ENCODE measurements at regions not wholly inside any gene's neighbourhood (a gene's known extent, or its start where the extent isn't known, plus 50 kb on each side); places are given as distances from the start of the nearest gene placed in this dataset.
"Not testable (repeated sequence)": the region's sequence is repeated elsewhere in the genome, so short reads cannot be mapped to it uniquely, and the experiment has no call there.

- no peaks in the 10 kb centered on the region for H3K4me1 Mint-ChIP-seq (ENCODE audit: low read depth)
- H3K27ac Mint-ChIP-seq, result no peak overlapping the region
- no peak for DNase-seq
- H3K27me3 Mint-ChIP-seq, result peaks cover 5% of the 10 kb centered on the region
- H3K36me3 Mint-ChIP-seq (ENCODE audit: low read depth), result no peaks in the 10 kb centered on the region
- ATAC-seq, result no peak
- H3K4me3 Mint-ChIP-seq, result no peak overlapping the region
- intact Hi-C loops (cut with micrococcal nuclease), result no loop called here
- CTCF ChIA-PET, result no interaction called here
- no peaks in the 10 kb centered on the region for H3K9me3 Mint-ChIP-seq
- TF ChIP-seq, protein P1, sequence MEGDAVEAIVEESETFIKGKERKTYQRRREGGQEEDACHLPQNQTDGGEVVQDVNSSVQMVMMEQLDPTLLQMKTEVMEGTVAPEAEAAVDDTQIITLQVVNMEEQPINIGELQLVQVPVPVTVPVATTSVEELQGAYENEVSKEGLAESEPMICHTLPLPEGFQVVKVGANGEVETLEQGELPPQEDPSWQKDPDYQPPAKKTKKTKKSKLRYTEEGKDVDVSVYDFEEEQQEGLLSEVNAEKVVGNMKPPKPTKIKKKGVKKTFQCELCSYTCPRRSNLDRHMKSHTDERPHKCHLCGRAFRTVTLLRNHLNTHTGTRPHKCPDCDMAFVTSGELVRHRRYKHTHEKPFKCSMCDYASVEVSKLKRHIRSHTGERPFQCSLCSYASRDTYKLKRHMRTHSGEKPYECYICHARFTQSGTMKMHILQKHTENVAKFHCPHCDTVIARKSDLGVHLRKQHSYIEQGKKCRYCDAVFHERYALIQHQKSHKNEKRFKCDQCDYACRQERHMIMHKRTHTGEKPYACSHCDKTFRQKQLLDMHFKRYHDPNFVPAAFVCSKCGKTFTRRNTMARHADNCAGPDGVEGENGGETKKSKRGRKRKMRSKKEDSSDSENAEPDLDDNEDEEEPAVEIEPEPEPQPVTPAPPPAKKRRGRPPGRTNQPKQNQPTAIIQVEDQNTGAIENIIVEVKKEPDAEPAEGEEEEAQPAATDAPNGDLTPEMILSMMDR (IDR thresholded peaks at IDR 0.05), result no peak
- POLR2A ChIA-PET, result no interaction called here
Observed at GRCh38 chr12:125856896-125857295, 791.7 kb downstream of the AACS start.

DNA sequence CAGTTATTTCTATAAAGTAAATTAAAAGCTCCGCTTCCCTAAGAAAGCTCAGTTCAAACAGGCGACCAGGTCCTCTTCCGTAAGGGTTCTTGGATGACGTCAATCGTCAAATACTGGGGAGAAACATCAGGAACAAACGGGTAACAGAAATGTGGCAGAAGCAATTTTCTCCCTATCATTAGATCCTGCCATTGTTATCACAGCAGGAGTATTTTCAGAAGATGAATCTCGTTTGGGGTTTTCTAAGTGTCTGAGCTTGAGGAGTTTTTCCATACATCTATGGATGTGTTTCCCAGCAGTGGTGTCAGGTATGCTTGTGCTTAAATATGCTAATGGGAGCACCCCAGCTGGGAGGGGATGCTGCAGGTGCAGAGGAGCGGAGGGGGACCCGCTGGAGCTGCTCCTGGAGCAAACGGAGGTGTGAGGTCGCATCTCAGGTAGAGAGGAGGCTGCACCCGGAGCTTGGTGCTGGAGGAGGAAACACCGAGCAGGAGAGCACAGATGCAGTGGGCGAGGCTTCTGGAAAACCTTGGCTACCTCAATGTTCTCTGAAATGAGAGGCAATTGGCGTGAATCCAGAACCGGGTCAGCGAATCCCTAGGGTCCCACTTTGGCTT lies 795.5 kb downstream of the AACS start:
- intact Hi-C loops (cut with micrococcal nuclease), result no loop called here
- Mint-ChIP-seq H3K36me3 (ENCODE audit: low read depth) (no peaks in the 10 kb centered on the region), H3K27ac (no peak overlapping the region), H3K4me3 (no peak overlapping the region), H3K9me3 (no peaks in the 10 kb centered on the region), H3K4me1 (ENCODE audit: low read depth) (no peaks in the 10 kb centered on the region), H3K27me3 (peaks cover 5% of the 10 kb centered on the region)
- TF ChIP-seq, protein P1 (IDR thresholded peaks at IDR 0.05), result no peak
- no peak for ATAC-seq
- ChIA-PET CTCF (no interaction called here), POLR2A (no interaction called here)
- DNase-seq, result no peak

DNA sequence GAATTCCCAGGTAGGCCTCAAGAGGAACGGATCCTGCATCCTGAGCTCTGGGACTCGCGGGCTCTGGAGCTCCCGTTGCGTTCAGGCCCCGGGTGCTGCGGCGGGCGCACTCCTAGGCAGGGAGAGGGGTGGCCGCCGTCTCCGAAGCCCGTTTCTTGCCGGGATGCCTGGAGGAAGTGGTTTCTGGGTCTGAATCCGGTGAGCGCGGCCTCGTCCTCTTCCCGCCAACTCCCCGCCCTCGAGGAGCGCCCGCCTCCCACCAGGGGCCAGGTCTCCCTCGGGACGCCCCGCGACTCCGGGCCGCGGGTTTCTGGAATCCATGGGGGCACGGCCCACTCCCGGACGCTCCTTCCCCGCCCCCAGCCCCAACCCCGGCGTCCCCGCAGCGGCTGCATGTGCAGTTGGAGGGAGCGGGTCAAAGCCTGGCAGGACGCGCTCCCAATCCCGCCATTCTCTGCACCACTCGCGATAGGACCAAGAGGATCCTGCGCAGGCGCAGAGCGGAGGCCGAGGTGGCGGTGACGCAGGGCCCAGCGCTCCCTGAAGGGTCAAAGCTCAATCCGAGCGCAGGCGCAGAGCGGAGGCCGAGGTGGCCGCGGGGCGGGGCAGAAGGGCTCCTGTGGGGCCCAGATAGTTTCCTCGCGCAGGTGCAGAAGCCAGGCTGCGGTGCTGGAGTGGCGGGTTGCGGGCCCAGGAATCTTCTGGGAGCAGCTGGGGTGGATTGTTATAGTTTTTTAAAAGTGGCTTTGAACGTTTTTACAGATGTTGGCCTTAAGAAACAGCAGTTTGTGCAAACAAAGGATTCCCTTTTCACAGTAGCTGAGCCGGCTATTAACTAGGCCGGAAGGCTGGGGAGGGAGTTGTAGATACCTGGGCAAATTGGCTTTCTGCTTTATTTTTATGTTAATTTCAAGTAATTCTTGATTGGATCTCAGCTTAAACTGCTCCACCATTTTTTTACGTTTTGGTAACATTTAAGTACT lies 796.4 kb downstream of the AACS start:
- no peaks in the 10 kb centered on the region for H3K4me1 Mint-ChIP-seq (ENCODE audit: low read depth)
- no peak overlapping the region for H3K4me3 Mint-ChIP-seq
- TF ChIP-seq, protein P1 (IDR thresholded peaks at IDR 0.05), result no peak
- no peak overlapping the region for H3K27ac Mint-ChIP-seq
- intact Hi-C loops (cut with micrococcal nuclease), result no loop called here
- ChIA-PET POLR2A (no interaction called here), CTCF (no interaction called here)
- ATAC-seq (no peak), DNase-seq (no peak)
- H3K27me3 Mint-ChIP-seq, result peaks cover 5% of the 10 kb centered on the region
- H3K36me3 Mint-ChIP-seq (ENCODE audit: low read depth), result no peaks in the 10 kb centered on the region
- no peaks in the 10 kb centered on the region for H3K9me3 Mint-ChIP-seq

DNA sequence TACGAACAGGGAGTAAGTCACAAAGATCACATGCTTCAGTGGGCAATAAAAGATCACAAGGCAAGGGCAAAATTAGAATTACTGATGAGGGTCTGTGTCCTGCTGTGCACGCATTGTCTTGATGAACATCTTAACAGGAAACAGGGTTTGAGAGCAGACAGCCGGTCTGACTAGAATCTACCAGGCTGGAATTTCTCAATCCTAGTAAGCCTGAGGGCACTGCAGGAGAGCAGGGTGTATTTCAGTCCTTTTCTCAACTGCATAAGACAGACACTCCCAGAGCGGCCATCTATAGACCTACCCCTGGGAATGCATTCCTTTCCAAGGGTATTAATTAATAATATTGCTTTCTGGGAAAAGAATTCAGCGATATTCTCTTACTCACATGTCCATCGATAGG lies 800.0 kb downstream of the AACS start:
- ATAC-seq; POLR2A ChIA-PET; DNase-seq; intact Hi-C loops (cut with micrococcal nuclease); H3K36me3 Mint-ChIP-seq (ENCODE audit: low read depth); H3K27ac Mint-ChIP-seq; H3K4me3 Mint-ChIP-seq; H3K27me3 Mint-ChIP-seq; H3K9me3 Mint-ChIP-seq; CTCF ChIA-PET; H3K4me1 Mint-ChIP-seq (ENCODE audit: low read depth): not testable (repeated sequence)

DNA sequence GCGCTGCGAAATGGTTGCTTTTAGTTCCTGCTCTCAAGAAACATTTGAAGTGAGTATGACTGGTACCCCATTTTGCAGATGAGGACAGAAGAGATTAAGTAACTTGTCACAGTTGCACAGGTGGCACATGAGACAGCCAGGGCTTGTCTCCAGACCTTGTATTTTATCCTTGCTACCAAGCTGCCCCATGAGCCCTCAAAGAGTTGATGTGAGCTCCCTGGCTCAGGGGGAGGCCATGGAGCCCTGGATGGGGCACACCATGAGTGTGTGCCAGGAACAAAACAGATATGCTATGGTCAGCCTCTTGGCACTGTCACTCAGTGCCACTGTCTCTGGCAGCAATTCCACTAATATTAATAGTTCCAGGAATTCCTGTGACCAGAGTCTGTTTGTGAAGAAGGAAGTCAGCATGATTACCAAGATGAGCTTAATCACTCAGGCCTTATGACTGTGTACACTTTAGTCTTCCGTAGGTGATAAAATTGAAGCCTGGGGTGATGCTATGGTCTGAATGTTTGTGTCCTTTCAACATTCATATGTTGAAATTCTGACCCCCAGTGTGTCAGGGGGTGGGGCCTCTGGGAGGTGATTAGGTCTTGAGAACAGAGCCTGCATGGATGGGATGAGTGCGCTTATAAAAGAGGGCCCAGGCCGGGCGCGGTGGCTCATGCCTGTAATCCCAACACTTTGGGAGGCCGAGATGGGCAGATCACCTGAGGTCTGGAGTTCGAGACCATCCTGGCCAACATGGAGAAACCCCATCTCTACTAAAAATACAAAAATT lies 806.8 kb downstream of the AACS start:
- ATAC-seq (no peak), DNase-seq (no peak)
- ChIA-PET CTCF (no interaction called here), POLR2A (no interaction called here)
- Mint-ChIP-seq H3K9me3 (peaks cover 3% of the 10 kb centered on the region), H3K4me1 (ENCODE audit: low read depth) (no peaks in the 10 kb centered on the region), H3K36me3 (ENCODE audit: low read depth) (no peaks in the 10 kb centered on the region), H3K4me3 (no peak overlapping the region), H3K27me3 (no peaks in the 10 kb centered on the region), H3K27ac (no peak overlapping the region)
- intact Hi-C loops (cut with micrococcal nuclease), result no loop called here
- TF ChIP-seq, protein P1 (IDR thresholded peaks at IDR 0.05), result no peak
